ENCODE measurements at regions not wholly inside any gene's neighbourhood (a gene's known extent, or its start where the extent isn't known, plus 50 kb on each side); places are given as distances from the start of the nearest gene placed in this dataset.

DNA sequence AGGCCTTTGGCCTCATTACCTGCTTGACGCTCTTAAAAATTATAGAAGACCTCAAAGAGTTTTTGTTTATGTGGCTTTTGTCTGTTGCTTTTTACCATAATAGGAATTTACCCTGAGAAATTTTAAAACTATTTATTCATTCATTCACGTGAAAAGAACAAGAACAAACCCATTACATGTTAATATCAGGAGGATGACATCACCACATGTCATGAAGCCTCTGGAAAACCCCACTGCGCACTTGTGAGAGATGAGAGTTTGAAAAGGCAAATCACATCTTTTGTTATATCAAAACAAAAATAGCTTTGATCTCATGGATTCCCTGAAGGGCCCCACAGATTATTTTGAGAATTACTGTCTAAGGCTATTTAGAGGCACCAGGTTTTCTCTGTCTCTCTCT, 61.3 kb upstream of the EYA2 start:
- H4K5ac ChIP-seq (ENCODE audit: low read depth, low read length) = no peak overlapping the region
- peak overlapping the region in 1 of 2 experiments; percentile 39; a peak in 2 of 4 replicates for H4K8ac ChIP-seq (ENCODE audit: low read depth in 2 of 2, low read length in 2 of 2)
- CTCF ChIA-PET = no interaction called here

More for the DNA sequence above, 61.3 kb upstream of the EYA2 start:
- in situ Hi-C loops (cut with MboI; ENCODE audit: low sequenced_read_pairs) = no loop called here
- H2AK5ac ChIP-seq (ENCODE audit: low read depth, low read length) = no peak overlapping the region
- H2BK120ac ChIP-seq (ENCODE audit: low read depth, low read length) = peak overlapping the region; percentile 50; the same call in 1 of the 2 replicates
- no peak overlapping the region for H2BK5ac ChIP-seq (ENCODE audit: low read depth, low read length, poor library complexity, severe bottlenecking)
- dilution Hi-C loops (cut with HindIII; ENCODE audit: low sequenced_read_pairs, unreplicated experiment) = no loop called here
- H3K27ac ChIP-seq (ENCODE audit: insufficient read depth, low read length) = no peak overlapping the region
- no CpG with 5 or more reads among the region's 3 CpGs for WGBS, 2 experiments (ENCODE audit: extremely low coverage in 2 of 2, insufficient read length in 1 of 2)
- ATAC-seq (ENCODE audit: low read depth) (no peak), DNase-seq (peak; percentile 65)
- H4K91ac ChIP-seq (ENCODE audit: insufficient read depth, low read depth, low read length) = no peak overlapping the region
- no peak overlapping the region; the same call in 1 of the 2 replicates for H3K4ac ChIP-seq (ENCODE audit: low read depth, low read length)
- no peak overlapping the region for H3K18ac ChIP-seq (ENCODE audit: low read depth, low read length)
- no peak overlapping the region for H3K14ac ChIP-seq (replicated peaks; ENCODE audit: low read depth, low read length)
- no peak overlapping the region for H3K9ac ChIP-seq (ENCODE audit: low read depth, low read length)
- no TSS peak for BruUV-seq (replicated peaks)
- H3K9me1 ChIP-seq (ENCODE audit: insufficient read depth, low read length) = peaks cover 12% of the 10 kb centered on the region
- H2BK15ac ChIP-seq (ENCODE audit: low read depth, low read length) = no peak overlapping the region
- H2AFZ ChIP-seq (replicated peaks; ENCODE audit: low read length, poor library complexity) = no peak overlapping the region
- H3K27me3 ChIP-seq (ENCODE audit: control insufficient read depth, insufficient read depth, low read length) = no peaks in the 10 kb centered on the region
- no peaks in the 10 kb centered on the region for H3K36me3 ChIP-seq (ENCODE audit: control insufficient read depth, insufficient read depth, low read length)
- H3K4me1 ChIP-seq (ENCODE audit: control insufficient read depth, insufficient read depth, low read length) = peaks cover 15% of the 10 kb centered on the region
- H3K56ac ChIP-seq (ENCODE audit: extremely low read depth, insufficient read depth, low read length) = no peak overlapping the region
- POLR2A ChIA-PET (ENCODE audit: unreplicated experiment) = no interaction called here
- H3K79me1 ChIP-seq (ENCODE audit: low read depth in 1 of 2, low read length in 2 of 2) = no peaks in the 10 kb centered on the region
- no peak overlapping the region for H3K23ac ChIP-seq (ENCODE audit: low read depth, low read length)
- intact Hi-C loops (cut with micrococcal nuclease) = no loop called here
- no peak overlapping the region for H3K4me2 ChIP-seq (ENCODE audit: low read depth, low read length)
- no peak overlapping the region for H2AK9ac ChIP-seq (replicated peaks; ENCODE audit: low read depth, low read length, poor library complexity)
- no peak overlapping the region for H2BK20ac ChIP-seq (ENCODE audit: low read depth, low read length)
- no peaks in the 10 kb centered on the region for H3K9me3 ChIP-seq (ENCODE audit: control insufficient read depth, insufficient read depth, low read length)
- no peak overlapping the region for H3K4me3 ChIP-seq (ENCODE audit: insufficient read depth, low read depth, low read length)
- H4K20me1 ChIP-seq (ENCODE audit: insufficient read depth, low read length) = no peaks in the 10 kb centered on the region
- no peak for TF ChIP-seq BHLHE40 (IDR thresholded peaks at IDR 0.05; ENCODE audit: low read depth, low read length)
- no peak for TF ChIP-seq CHD1 (IDR thresholded peaks at IDR 0.05; ENCODE audit: low read depth, low read length)
- TF ChIP-seq MAFK (IDR thresholded peaks at IDR 0.05; ENCODE audit: low read depth, low read length) = no peak
- TF ChIP-seq MXI1 (IDR thresholded peaks at IDR 0.05; ENCODE audit: borderline replicate concordance, low read depth, low read length) = no peak
- TF ChIP-seq, protein P1, sequence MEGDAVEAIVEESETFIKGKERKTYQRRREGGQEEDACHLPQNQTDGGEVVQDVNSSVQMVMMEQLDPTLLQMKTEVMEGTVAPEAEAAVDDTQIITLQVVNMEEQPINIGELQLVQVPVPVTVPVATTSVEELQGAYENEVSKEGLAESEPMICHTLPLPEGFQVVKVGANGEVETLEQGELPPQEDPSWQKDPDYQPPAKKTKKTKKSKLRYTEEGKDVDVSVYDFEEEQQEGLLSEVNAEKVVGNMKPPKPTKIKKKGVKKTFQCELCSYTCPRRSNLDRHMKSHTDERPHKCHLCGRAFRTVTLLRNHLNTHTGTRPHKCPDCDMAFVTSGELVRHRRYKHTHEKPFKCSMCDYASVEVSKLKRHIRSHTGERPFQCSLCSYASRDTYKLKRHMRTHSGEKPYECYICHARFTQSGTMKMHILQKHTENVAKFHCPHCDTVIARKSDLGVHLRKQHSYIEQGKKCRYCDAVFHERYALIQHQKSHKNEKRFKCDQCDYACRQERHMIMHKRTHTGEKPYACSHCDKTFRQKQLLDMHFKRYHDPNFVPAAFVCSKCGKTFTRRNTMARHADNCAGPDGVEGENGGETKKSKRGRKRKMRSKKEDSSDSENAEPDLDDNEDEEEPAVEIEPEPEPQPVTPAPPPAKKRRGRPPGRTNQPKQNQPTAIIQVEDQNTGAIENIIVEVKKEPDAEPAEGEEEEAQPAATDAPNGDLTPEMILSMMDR (conservative IDR thresholded peaks at IDR 0.05; ENCODE audit: low read depth, low read length) = no peak
- TF ChIP-seq NFE2L2 (IDR thresholded peaks at IDR 0.05; ENCODE audit: low read depth, low read length) = no peak
- no peak for TF ChIP-seq MAZ (IDR thresholded peaks at IDR 0.05; ENCODE audit: borderline replicate concordance, low read depth, low read length)
- TF ChIP-seq, protein P2, sequence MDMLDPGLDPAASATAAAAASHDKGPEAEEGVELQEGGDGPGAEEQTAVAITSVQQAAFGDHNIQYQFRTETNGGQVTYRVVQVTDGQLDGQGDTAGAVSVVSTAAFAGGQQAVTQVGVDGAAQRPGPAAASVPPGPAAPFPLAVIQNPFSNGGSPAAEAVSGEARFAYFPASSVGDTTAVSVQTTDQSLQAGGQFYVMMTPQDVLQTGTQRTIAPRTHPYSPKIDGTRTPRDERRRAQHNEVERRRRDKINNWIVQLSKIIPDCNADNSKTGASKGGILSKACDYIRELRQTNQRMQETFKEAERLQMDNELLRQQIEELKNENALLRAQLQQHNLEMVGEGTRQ (IDR thresholded peaks at IDR 0.05; ENCODE audit: low read depth, low read length) = no peak
- TF ChIP-seq CEBPB (IDR thresholded peaks at IDR 0.05; ENCODE audit: low read depth, low read length) = no peak
- TF ChIP-seq RCOR1 (IDR thresholded peaks at IDR 0.05; ENCODE audit: insufficient replicate concordance, low read length) = no peak
- TF ChIP-seq FOS (IDR thresholded peaks at IDR 0.05; ENCODE audit: low read depth, low read length) = no peak
- TF ChIP-seq SMC3 (IDR thresholded peaks at IDR 0.05; ENCODE audit: low read depth, low read length) = no peak
- no peak for TF ChIP-seq RFX5 (IDR thresholded peaks at IDR 0.05; ENCODE audit: low read depth, low read length)
- no peak for TF ChIP-seq POLR2A (IDR thresholded peaks at IDR 0.05; ENCODE audit: low read depth, low read length)
- TF ChIP-seq RAD21 (IDR thresholded peaks at IDR 0.05; ENCODE audit: low read length) = no peak
- TF ChIP-seq, protein P3, sequence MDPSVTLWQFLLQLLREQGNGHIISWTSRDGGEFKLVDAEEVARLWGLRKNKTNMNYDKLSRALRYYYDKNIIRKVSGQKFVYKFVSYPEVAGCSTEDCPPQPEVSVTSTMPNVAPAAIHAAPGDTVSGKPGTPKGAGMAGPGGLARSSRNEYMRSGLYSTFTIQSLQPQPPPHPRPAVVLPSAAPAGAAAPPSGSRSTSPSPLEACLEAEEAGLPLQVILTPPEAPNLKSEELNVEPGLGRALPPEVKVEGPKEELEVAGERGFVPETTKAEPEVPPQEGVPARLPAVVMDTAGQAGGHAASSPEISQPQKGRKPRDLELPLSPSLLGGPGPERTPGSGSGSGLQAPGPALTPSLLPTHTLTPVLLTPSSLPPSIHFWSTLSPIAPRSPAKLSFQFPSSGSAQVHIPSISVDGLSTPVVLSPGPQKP (IDR thresholded peaks at IDR 0.05; ENCODE audit: borderline replicate concordance, low read depth, low read length) = no peak
